ENCODE measurements at regions not wholly inside any gene's neighbourhood (a gene's known extent, or its start where the extent isn't known, plus 50 kb on each side); places are given as distances from the start of the nearest gene placed in this dataset.

DNA sequence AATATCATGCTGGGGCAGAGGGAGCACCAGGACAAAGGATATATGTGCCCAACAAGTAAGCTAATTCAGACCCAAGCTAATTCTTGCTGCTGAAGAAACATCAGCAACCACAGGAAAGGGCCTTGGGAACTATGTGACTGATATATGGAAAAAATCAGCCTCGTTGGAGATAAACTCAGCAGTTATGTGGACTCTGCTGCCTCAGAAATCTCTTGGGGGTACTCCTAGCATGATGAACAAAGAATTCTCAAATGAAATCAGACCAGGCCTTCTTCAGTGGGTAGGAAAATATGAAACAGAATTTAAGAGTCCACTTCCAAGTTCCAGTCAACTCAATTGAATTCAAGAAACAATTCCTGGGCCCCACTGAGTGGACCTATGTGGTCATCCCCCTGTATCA lies 367.9 kb downstream of the TNS1 start:
- TF ChIP-seq, protein P1, sequence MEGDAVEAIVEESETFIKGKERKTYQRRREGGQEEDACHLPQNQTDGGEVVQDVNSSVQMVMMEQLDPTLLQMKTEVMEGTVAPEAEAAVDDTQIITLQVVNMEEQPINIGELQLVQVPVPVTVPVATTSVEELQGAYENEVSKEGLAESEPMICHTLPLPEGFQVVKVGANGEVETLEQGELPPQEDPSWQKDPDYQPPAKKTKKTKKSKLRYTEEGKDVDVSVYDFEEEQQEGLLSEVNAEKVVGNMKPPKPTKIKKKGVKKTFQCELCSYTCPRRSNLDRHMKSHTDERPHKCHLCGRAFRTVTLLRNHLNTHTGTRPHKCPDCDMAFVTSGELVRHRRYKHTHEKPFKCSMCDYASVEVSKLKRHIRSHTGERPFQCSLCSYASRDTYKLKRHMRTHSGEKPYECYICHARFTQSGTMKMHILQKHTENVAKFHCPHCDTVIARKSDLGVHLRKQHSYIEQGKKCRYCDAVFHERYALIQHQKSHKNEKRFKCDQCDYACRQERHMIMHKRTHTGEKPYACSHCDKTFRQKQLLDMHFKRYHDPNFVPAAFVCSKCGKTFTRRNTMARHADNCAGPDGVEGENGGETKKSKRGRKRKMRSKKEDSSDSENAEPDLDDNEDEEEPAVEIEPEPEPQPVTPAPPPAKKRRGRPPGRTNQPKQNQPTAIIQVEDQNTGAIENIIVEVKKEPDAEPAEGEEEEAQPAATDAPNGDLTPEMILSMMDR (IDR thresholded peaks at IDR 0.05; ENCODE audit: poor library complexity): no peak
- TF ChIP-seq EZH2 (IDR thresholded peaks at IDR 0.05; ENCODE audit: borderline replicate concordance) (no peak), EZH2phosphoT487 (IDR thresholded peaks at IDR 0.05; ENCODE audit: low read depth, severe bottlenecking, unreplicated experiment) (no peak)
